Mucosa of rectum (tissue), 2 donors: ENCODE measurements at regions not wholly inside any gene's neighbourhood (a gene's known extent, or its start where the extent isn't known, plus 50 kb on each side); places are given as distances from the start of the nearest gene placed in this dataset.

Source experiments
- H3K27ac ChIP-seq, 2 donors: one replicate each; pipeline ENCODE4 v1.7.0; 2013; ENCODE audit warnings: inconsistent platforms in 2 of 2, low read depth in 2 of 2, low read length in 2 of 2
- H3K27me3 ChIP-seq, 2 donors: one replicate each; pipeline ENCODE4 v1.7.0; 2013; ENCODE audit warnings: low read length in 2 of 2; ENCODE audit not compliant: control insufficient read depth in 2 of 2, insufficient read depth in 2 of 2
- H3K36me3 ChIP-seq, 2 donors: one replicate each; pipeline ENCODE4 v1.7.0; 2013; ENCODE audit warnings: low read length in 2 of 2; ENCODE audit not compliant: control insufficient read depth in 2 of 2, insufficient read depth in 2 of 2
- H3K4me1 ChIP-seq, 2 donors: one replicate each; pipeline ENCODE4 v1.7.0; 2013; ENCODE audit warnings: low read length in 2 of 2, mild to moderate bottlenecking in 1 of 2; ENCODE audit not compliant: control insufficient read depth in 2 of 2, insufficient read depth in 2 of 2
- H3K4me3 ChIP-seq, 2 donors: one replicate each; pipeline ENCODE4 v1.7.0; 2013; ENCODE audit warnings: low read length in 2 of 2
- H3K9ac ChIP-seq, 2 donors: one replicate each; pipeline ENCODE4 v1.7.0; 2013; ENCODE audit warnings: low read length in 2 of 2, low read depth in 1 of 2, mild to moderate bottlenecking in 1 of 2
- H3K9me3 ChIP-seq, 2 donors: one replicate each; pipeline ENCODE4 v1.7.0; 2013; ENCODE audit warnings: low read length in 2 of 2; ENCODE audit not compliant: control insufficient read depth in 2 of 2
- donor health status: healthy.
- donor health status: Normal muscosa, but diverticular disease.

DNA sequence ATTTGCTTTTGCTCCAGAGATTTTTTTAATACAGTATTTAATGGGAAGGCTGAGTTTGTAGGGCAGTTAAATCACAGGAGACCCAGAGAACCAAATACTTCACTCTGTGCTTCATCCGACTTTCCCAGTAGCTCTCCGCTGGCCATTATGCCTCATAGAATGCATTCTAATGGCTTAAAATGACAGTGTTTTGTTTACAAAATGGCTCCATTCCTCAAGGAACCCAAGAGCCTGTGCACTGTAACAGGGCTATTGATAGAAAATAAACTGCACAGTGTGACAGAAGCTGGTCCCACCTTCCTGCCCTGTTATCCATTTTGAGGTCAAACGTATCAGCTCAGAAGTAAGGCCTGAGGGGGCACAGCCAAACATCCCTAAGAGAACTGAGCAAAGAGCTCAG lies 136.5 kb downstream of the RAP2A start:
- Histone ChIP-seq H3K4me3 (no peak overlapping the region), H3K4me1 (peaks cover 3 to 6% of the 10 kb centered on the region in 2 donors), H3K27ac (no peak overlapping the region), H3K27me3 (no peaks in the 10 kb centered on the region), H3K9me3 (no peaks in the 10 kb centered on the region), H3K36me3 (no peaks in the 10 kb centered on the region), H3K9ac (no peak overlapping the region)

DNA sequence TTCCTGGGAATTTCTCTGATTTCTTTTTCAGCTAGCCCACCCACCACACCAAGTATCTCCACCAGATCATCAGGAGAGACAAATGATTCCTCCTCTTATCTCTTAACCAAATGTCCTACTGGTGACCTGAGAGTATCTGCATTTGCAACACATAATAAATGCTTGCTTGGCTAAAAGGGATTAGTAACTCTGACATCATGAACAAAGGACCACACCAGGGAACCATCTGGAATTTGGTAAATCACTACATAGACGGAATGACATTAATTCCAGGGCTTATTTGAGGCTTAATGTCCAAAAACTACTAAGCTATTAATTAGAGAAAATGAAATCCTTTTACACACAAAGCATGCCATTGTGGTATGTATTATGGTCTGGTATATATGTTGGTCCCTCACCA lies 139.0 kb downstream of the RAP2A start:
- Histone ChIP-seq H3K4me1 (peaks cover 2 to 3% of the 10 kb centered on the region in 2 donors), H3K4me3 (no peak overlapping the region), H3K9ac (no peak overlapping the region), H3K27ac (no peak overlapping the region), H3K36me3 (no peaks in the 10 kb centered on the region), H3K27me3 (peaks cover 0 to 2% of the 10 kb centered on the region in 2 donors), H3K9me3 (no peaks in the 10 kb centered on the region)

DNA sequence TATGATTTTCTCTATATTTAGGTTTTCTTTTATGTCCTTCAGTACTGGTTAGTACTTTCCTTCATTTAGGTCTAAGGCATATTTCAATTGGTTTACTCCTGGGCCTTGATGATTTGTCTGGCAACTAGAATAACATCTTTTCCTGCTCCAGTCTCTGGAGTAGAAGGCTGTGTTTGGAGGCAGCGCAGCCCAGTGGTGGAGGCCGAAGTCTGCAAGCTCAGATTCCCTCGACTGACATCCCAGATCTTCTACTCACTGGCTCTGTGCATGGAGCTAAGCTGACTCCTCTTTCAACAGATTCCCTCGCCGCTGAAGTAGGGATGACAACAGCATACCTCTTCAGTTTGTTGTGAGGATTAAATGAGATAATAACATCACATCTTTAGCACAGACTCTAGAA lies 141.0 kb downstream of the RAP2A start:
- Histone ChIP-seq H3K27me3 (peaks cover 0 to 2% of the 10 kb centered on the region in 2 donors), H3K36me3 (no peaks in the 10 kb centered on the region), H3K4me1 (no peaks in the 10 kb centered on the region), H3K9ac (no peak overlapping the region), H3K4me3 (no peak overlapping the region), H3K9me3 (no peaks in the 10 kb centered on the region), H3K27ac (no peak overlapping the region)

DNA sequence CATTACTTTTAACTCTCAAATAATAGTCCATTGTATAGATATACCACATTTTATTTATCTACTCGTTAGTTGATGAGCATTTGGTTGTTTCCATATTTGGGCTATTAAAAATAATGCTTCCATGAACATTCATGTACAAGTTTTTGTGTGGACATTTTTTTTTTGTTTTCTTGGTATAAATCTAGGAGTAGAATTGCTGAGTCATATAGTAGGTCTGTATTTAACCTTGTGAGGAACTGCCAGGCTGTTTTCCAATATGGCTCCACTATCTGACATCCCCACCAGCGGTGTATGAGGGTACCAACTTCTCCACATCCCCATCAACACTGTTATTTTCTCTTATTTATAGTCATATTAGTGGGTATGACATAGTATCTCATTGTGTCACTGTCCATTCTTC lies 143.1 kb downstream of the RAP2A start:
- Histone ChIP-seq H3K36me3 (no peaks in the 10 kb centered on the region), H3K9me3 (no peaks in the 10 kb centered on the region), H3K9ac (no peak overlapping the region), H3K4me3 (no peak overlapping the region), H3K27ac (no peak overlapping the region), H3K27me3 (peaks cover 0 to 2% of the 10 kb centered on the region in 2 donors), H3K4me1 (no peaks in the 10 kb centered on the region)

DNA sequence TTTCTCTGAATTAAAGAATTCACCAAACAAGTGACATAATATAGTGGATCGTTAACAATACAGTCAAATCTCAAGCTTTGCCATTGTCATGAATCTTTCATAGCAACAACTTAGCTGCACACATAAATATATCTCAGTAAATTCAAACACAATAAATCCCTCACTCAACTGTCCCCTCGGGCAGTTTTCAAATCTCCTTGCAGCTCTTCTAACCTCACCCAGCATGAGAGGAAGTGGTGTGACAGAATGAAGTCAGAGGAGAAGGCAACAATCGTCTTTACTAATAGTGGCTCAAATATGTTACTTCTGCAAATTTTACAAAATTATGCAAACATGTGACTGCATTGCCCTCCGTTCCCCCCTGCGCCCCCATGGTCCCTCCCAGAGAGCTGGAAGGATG lies 148.2 kb downstream of the RAP2A start:
- no peaks in the 10 kb centered on the region for H3K36me3 ChIP-seq
- H3K27me3 ChIP-seq, result peaks cover 0 to 2% of the 10 kb centered on the region in 2 donors
- H3K27ac ChIP-seq, result no peak overlapping the region
- no peak overlapping the region for H3K9ac ChIP-seq
- H3K4me1 ChIP-seq, result no peaks in the 10 kb centered on the region
- no peaks in the 10 kb centered on the region for H3K9me3 ChIP-seq
- no peak overlapping the region for H3K4me3 ChIP-seq

DNA sequence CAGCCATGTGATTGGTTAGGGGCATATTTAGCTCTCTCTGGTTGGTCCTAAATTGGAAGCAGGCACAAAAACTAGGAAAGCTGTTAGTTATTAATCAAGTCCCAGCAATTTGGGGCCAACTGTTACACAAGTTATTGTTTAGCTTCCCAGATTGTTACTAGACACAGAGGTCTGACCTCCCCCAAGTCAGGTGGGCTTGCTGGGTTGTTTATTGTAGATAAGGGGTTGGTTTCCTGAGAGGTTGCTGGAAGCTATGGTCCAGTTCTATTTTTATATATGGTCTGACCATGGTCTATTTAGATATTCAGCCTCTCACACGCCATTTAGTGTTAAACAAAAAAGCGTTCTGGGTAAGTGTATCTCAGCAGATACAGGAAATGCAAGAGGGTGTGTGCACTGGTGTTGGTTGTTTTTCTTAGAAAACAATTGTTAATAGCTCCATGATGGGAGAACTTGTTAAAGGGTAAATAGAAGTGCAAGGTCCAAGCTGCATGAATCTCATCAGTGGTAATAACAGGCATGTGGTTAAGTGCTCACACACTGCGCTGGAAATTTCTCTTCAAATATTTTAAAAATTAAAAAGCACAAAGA lies 150.0 kb downstream of the RAP2A start:
- no peak overlapping the region for H3K27ac ChIP-seq
- no peak overlapping the region for H3K9ac ChIP-seq
- H3K4me3 ChIP-seq, result no peak overlapping the region
- no peaks in the 10 kb centered on the region for H3K4me1 ChIP-seq
- peaks cover 0 to 2% of the 10 kb centered on the region in 2 donors for H3K27me3 ChIP-seq
- H3K9me3 ChIP-seq, result no peaks in the 10 kb centered on the region
- no peaks in the 10 kb centered on the region for H3K36me3 ChIP-seq

DNA sequence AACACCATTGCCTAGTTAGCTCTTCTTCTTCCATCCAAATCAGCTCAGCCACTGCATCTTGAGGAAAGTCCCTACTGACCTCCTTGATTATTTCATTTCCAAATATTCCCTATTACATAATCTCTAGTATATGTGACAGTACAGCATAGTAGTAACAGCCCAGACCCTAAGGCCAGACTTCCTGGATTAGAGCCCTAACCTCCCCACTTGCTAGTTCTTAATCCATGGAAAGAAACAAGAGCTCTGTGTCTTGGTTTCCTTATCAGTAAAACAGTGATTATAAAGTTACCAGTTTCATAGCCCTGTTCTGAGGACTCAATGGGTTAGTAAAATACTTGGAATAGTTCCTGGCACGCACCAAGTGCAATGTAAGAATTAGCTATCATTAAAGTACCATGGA lies 153.0 kb downstream of the RAP2A start:
- H3K9ac ChIP-seq, result no peak overlapping the region

DNA sequence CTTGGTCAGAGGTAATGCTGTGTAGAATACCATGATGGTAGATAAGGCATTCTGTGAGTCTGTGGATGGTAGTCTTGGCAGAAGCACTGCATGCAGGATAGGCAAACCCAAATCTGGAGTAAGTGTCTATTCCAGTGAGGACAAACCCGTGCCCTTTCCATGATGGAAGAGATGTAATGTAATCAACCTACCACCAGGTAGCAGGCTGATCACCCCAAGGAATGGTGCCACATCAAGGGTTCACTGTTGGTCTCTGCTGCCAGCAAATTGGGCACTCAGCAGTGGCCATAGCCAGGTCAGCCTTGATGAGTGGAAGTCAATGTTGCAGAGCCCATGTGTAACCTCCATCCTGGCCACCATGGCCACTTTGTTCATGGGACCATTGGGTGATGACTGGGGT lies 155.0 kb downstream of the RAP2A start:
- no peaks in the 10 kb centered on the region for H3K9me3 ChIP-seq
- H3K4me1 ChIP-seq, result no peaks in the 10 kb centered on the region
- H3K9ac ChIP-seq, result no peak overlapping the region
- no peaks in the 10 kb centered on the region for H3K36me3 ChIP-seq
- H3K4me3 ChIP-seq, result no peak overlapping the region
- no peaks in the 10 kb centered on the region for H3K27me3 ChIP-seq
- no peak overlapping the region for H3K27ac ChIP-seq

More for the DNA sequence above, 153.0 kb downstream of the RAP2A start:
- Histone ChIP-seq H3K4me3 (no peak overlapping the region), H3K27ac (no peak overlapping the region), H3K9me3 (no peaks in the 10 kb centered on the region), H3K4me1 (no peaks in the 10 kb centered on the region), H3K36me3 (no peaks in the 10 kb centered on the region), H3K27me3 (peaks cover 0 to 2% of the 10 kb centered on the region in 2 donors)

DNA sequence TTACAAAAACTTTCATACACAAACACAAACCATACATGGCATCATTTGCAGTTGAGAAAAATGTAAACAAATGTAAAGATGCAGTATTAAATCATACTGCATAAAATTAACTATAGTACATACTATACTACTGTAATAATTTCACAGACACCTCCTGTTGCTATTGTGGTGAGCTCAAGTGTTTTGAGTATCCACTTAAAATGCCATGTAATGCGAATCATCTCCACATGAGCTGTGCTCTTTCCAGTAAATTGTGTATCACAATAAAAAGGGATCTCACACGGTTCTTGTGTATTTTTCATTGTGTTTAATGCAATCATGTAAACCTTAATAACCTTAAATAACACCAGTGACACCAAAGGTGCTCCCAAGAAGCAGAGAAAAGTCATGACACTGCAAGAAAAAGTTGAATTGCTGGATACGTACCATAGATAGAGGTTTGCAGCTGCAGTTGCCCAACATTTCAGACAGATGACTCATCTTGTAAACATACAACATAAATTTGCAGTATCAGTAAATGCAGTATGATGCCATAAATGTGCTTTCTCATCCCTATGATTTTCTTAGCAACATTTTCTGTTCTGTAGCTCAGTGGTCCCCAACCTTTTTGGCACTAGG lies 166.6 kb downstream of the RAP2A start:
- no peaks in the 10 kb centered on the region for H3K27me3 ChIP-seq
- no peak overlapping the region for H3K9ac ChIP-seq
- no peaks in the 10 kb centered on the region for H3K9me3 ChIP-seq
- H3K4me3 ChIP-seq, result no peak overlapping the region
- H3K27ac ChIP-seq, result no peak overlapping the region
- H3K4me1 ChIP-seq, result no peaks in the 10 kb centered on the region
- H3K36me3 ChIP-seq, result no peaks in the 10 kb centered on the region

DNA sequence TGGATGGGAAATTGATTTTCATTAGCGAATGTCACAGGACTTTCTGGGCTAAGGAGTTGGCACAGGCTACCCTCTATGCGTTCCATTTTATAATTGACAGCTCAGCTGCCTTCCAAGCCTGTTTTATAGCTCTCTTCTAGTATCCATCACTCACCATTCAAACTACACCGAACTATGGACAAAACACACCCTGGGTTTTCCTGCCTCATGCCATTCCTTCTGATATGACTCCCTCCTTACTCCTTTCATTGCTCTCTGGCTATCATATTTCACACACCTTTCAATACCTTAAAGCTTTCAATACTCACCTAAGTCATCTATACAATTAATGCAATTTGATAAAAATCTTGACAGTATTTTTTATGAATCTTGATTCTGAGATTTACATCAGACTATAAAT lies 181.3 kb downstream of the RAP2A start:
- H3K9ac ChIP-seq, result no peak overlapping the region
- no peak overlapping the region for H3K4me3 ChIP-seq
- no peaks in the 10 kb centered on the region for H3K9me3 ChIP-seq
- H3K36me3 ChIP-seq, result no peaks in the 10 kb centered on the region
- H3K4me1 ChIP-seq, result no peaks in the 10 kb centered on the region
- no peaks in the 10 kb centered on the region for H3K27me3 ChIP-seq
- no peak overlapping the region for H3K27ac ChIP-seq
